NT2/D1 (cell line): ENCODE measurements at regions not wholly inside any gene's neighbourhood (a gene's known extent, or its start where the extent isn't known, plus 50 kb on each side); places are given as distances from the start of the nearest gene placed in this dataset.
A peak's percentile ranks its signal among the peaks of the same experiment; 100 is the strongest.

Source experiments
- DNase-seq: peaks from one replicate; pipeline ENCODE4 v3.0.0-alpha.2; 2011; ENCODE audit warnings: low read depth, low spot score
- H3K27me3 ChIP-seq: 2 replicates; pipeline ENCODE4 v1.6.0; 2011; ENCODE audit warnings: mild to moderate bottlenecking; ENCODE audit not compliant: insufficient read length, insufficient read depth
- H3K36me3 ChIP-seq: 2 replicates; pipeline ENCODE4 v1.6.1; 2011; ENCODE audit warnings: mild to moderate bottlenecking, low read length, mixed read lengths; ENCODE audit not compliant: insufficient read depth, insufficient read length
- H3K4me1 ChIP-seq: 2 replicates; pipeline ENCODE4 v1.5.1; 2011; ENCODE audit not compliant: insufficient read depth, insufficient read length
- H3K4me3 ChIP-seq: 2 replicates; pipeline ENCODE4 v1.5.1; 2011; ENCODE audit warnings: low read depth; ENCODE audit not compliant: insufficient read length
- H3K9ac ChIP-seq: 2 replicates; pipeline ENCODE4 v1.6.0; 2011; ENCODE audit warnings: low read depth; ENCODE audit not compliant: insufficient read length
- H3K9me3 ChIP-seq: 2 replicates; pipeline ENCODE4 v1.5.1; 2011; ENCODE audit warnings: mild to moderate bottlenecking, low read length; ENCODE audit not compliant: insufficient read depth
- SUZ12 ChIP-seq: IDR thresholded peaks from 2 replicates; pipeline ENCODE4 v1.6.1; 2011; ENCODE audit not compliant: insufficient read length, insufficient read depth; ENCODE audit errors: extremely low read depth
- YY1 ChIP-seq: IDR thresholded peaks from 2 replicates; pipeline ENCODE4 v1.6.1; 2011; ENCODE audit not compliant: insufficient read length, insufficient read depth
- ZNF274 ChIP-seq: IDR thresholded peaks from 2 replicates; pipeline ENCODE4 v1.6.1; 2011; ENCODE audit warnings: mild to moderate bottlenecking, low read depth, low read length

DNA sequence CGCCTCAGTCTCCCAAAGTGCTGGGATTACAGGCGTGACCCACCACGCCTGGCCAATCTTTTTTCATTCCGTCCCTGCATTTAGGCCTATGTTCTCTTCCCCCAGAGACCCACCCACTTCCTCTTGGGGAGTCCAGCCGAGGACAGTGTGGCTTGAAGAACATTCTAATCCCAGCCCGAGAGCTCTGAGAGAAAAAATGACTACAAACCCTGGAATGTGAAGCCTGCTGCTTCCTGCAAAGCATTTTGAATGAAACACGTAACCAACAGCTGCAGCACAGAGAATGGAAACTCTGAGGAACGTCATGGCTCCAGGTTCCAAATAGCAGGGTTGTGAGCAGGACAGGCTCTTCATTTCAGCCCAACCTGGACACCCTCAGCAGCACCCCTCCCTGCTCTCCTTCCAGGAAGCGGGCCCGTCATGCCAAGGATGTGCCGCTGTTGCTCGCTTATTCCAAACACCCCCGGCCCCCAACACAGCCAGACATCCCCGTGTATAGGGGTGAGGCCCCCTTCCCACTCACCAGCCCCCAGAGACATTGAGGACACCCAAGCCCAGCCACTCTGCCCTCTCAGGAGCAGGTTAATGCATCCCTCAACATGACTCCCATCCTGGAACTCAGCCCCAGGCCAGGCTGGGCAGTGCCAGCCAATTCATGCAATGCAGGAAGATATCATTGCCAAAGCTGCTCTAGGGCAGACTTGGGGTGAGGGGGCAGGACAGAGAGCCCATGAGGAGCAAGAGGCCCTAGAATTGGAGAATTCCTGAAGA is 139.8 kb downstream of the ZFP36L2 start:
- H3K4me1 ChIP-seq = peaks cover 22% of the 10 kb centered on the region
- TF ChIP-seq SUZ12 (no peak), YY1 (no peak), ZNF274 (no peak)
- peak; percentile 74 for DNase-seq
- no peak overlapping the region for H3K4me3 ChIP-seq
- H3K9ac ChIP-seq = no peak overlapping the region
- H3K27me3 ChIP-seq = no peaks in the 10 kb centered on the region
- H3K36me3 ChIP-seq = no peaks in the 10 kb centered on the region
- H3K9me3 ChIP-seq = peaks cover 4% of the 10 kb centered on the region; the same call in 1 of the 2 replicates

DNA sequence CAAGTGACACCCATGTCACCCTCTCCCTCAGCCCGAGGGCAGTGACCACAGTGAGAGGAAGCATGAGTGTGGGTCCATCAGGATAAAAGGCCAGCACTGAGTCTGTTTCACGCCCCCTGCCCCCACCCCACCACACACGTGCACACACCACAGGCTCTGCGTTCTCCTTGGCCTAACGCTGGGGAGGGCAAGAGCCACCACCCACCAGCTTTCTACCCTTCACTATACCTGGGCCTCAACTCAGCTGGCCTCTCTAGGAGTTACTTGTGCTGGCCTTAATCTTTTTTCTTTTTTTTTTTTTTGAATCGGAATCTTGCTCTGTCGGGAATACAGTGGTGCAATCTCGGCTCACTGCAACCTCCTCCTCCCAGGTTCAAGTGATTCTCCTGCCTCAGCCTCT is 140.5 kb downstream of the ZFP36L2 start:
- Histone ChIP-seq H3K9me3 (peaks cover 3% of the 10 kb centered on the region; the same call in 1 of the 2 replicates), H3K27me3 (no peaks in the 10 kb centered on the region), H3K4me3 (no peak overlapping the region), H3K4me1 (peaks cover 22% of the 10 kb centered on the region), H3K9ac (no peak overlapping the region), H3K36me3 (no peaks in the 10 kb centered on the region)
- DNase-seq = no peak
- no peak for TF ChIP-seq ZNF274
- TF ChIP-seq YY1 = no peak
- TF ChIP-seq SUZ12 = no peak

DNA sequence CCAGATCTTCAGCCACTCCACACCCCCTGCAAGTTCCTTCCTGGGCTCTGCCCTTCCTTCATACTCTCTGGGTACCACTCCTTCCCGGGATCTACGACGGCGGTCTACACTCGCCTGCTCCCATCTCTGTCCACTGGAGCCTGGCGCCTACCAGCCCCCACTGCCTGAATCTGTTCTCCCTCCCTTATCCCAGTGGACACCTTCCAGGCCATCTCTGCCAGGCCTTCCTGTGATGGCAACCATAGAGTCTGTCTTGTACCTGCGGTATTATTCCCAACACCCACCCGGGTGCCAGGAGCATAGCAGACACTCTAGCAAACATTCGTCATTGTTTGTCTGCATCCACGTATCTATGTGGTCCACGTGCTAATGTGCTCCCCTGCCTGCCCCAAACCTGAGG is 140.9 kb downstream of the ZFP36L2 start:
- H3K9me3 ChIP-seq = no peaks in the 10 kb centered on the region; the same call in 1 of the 2 replicates
- no peaks in the 10 kb centered on the region for H3K36me3 ChIP-seq
- DNase-seq = no peak
- H3K4me1 ChIP-seq = peaks cover 22% of the 10 kb centered on the region
- H3K27me3 ChIP-seq = no peaks in the 10 kb centered on the region
- H3K4me3 ChIP-seq = no peak overlapping the region
- TF ChIP-seq SUZ12 (no peak), ZNF274 (no peak), YY1 (no peak)
- H3K9ac ChIP-seq = no peak overlapping the region

DNA sequence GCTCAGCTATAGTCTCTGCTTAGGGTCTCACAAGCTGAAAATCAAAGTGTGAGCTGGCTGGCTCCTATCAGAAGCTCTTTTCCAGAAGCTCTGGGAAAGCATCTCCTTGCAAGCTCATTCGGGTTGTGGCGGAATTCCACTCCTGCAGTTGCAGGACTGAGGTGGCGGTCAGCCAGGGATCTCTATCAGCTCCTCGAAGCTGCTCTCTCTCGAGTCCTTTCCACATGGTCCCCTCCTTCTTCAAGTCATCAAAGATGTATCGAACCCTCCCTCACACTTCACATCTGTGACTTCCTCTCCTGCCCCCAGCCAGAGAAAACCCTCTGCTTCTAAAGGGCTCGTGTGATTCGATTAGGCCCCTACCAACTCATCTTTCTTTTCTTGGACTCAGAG is 141.7 kb downstream of the ZFP36L2 start:
- no peak for TF ChIP-seq YY1
- TF ChIP-seq SUZ12 = no peak
- TF ChIP-seq ZNF274 = no peak
- H3K4me1 ChIP-seq = peaks cover 24% of the 10 kb centered on the region
- no peak for DNase-seq
- H3K4me3 ChIP-seq = no peak overlapping the region
- no peaks in the 10 kb centered on the region for H3K27me3 ChIP-seq
- H3K9me3 ChIP-seq = no peaks in the 10 kb centered on the region
- H3K36me3 ChIP-seq = no peaks in the 10 kb centered on the region
- no peak overlapping the region for H3K9ac ChIP-seq

DNA sequence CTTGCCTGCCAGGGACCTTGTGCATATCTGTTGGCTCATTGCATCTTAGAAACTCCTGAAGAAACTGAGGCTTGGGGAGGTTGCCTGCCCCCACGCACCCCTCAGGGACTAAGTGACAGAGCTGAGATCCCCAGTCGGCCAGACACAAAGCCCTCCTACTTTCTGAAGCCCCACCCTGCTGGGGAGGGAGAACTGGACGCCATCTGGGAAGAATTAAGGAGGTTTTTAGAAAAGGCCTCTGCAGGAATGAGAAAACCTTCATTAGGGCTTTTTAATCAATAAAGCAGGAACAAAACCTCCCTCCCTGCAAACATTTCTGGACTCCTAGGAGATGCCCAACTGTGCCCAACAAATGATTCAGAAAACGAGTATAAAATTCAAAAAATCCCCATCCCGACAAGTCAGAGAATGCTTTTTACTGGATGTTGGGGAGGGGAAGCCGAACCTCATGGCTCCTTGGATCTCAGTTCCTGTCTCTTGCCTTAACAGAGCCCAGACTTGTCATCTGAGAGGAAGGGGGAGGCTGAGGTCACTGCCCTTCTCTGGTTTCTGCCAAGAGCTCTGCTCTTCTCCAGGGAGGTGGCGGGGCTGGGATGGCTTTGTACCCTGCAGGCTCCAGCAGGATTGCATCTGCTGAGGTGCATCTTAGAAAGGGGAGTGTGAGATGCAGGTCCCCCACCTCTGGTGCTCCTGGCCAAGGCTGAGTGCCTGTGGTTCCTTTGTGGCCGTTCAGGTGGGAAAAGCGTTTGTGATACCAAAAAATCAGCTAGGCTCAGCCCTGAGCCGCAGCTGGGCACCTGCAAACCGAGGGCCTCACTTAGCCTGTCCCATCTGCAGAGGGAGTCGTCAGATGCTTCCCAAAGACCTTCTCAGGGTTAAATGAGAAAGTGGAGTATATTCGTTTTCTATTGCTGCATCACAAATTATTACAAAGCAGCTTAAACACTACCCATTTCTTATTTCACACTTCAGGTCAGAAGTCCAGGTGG is 142.4 kb downstream of the ZFP36L2 start:
- Histone ChIP-seq H3K9ac (no peak overlapping the region), H3K27me3 (no peaks in the 10 kb centered on the region), H3K4me3 (no peak overlapping the region), H3K36me3 (no peaks in the 10 kb centered on the region), H3K9me3 (no peaks in the 10 kb centered on the region), H3K4me1 (peaks cover 24% of the 10 kb centered on the region)
- TF ChIP-seq ZNF274 (no peak), YY1 (no peak), SUZ12 (no peak)
- no peak for DNase-seq

DNA sequence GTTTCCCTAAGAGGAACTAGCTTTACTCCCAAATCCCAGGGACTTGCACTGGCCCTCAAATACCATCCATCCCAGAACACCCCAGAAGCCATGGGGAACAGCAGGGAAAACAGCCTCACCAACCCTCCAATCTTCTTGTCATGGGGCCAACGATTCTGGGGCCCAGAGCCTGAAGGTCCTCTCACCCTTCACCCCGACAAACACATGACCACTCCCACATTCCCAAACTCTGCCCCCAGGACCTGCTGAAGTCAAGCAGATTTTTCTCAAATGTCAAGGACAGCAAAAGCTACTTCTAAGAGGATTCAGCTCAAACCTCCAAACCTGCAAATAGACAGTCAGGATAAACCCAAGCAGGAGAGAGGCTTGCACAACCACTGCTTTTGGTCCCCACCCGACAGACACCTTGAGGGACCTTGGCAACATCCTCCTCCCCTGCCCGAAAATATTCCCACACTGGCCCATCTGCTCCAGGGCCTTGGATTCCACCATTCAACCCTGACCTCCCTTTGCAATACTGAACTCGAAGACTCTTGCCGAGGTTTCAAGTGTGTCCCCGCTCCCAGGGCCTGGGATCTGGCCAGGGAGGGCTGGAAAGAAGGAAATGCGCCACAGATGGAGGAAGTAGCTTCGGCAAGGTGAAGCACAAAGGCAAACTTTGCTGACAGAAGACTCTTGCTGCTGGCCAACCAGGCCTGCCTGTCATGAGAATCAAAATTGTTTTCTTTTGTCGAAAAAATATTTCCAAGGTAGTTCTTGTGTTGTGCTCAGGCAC is 143.3 kb downstream of the ZFP36L2 start:
- Histone ChIP-seq H3K9me3 (no peaks in the 10 kb centered on the region), H3K4me3 (no peak overlapping the region), H3K9ac (peak overlapping the region; percentile 57), H3K36me3 (no peaks in the 10 kb centered on the region), H3K4me1 (peaks cover 24% of the 10 kb centered on the region), H3K27me3 (no peaks in the 10 kb centered on the region)
- no peak for DNase-seq
- TF ChIP-seq SUZ12 = no peak
- no peak for TF ChIP-seq ZNF274
- no peak for TF ChIP-seq YY1
